ENCODE measurements at regions not wholly inside any gene's neighbourhood (a gene's known extent, or its start where the extent isn't known, plus 50 kb on each side); places are given as distances from the start of the nearest gene placed in this dataset.
A peak's percentile ranks its signal among the peaks of the same experiment; 100 is the strongest.

DNA sequence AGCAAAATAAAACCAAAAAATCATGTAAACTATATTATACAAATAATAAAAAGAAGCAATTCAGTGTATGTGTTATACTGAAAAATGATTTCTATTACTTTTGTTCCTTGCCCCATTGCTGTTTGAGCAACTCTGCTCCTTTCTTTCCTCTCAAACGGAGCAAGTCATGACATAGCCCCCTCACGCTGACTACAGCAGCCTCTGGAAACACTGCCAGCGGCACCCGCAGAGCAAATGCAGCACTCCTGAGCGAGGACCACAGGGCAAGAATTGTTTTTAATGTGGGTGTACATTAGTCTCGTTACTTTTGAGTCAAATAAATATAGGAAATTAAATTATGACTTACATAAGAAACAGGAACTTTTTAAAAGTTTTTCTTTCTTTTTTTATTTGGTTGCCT is 350.1 kb upstream of the HSF2 start:
- intact Hi-C loops (cut with DNase I), result no loop called here
- peak in 5 of 42 donors; percentile 4 to 49 (median 17) for DNase-seq

DNA sequence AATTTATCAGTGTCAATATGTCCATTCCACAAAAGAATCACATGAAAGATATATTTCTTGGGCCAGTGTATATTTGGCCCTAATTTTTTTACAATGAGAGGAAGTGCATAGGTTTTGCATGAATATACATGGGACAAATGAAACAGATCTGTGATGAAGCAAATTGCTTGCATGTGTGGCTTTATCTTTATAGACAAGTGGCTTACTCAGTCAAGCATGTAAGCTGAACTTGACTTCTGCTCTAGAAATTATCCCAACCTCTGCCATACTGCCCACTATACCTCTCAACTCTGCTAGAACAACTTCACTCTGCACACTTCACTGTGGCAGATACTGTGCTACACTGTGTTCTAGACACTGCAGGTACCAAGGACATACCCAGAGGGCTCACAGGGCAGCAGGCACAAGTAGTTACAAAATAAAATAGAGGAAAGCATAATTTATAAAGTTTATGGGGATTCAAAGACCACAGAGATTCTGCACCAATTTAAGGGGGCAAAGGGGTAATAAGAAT is 349.2 kb upstream of the HSF2 start:
- intact Hi-C loops (cut with DNase I), result no loop called here
- DNase-seq, result no peak

DNA sequence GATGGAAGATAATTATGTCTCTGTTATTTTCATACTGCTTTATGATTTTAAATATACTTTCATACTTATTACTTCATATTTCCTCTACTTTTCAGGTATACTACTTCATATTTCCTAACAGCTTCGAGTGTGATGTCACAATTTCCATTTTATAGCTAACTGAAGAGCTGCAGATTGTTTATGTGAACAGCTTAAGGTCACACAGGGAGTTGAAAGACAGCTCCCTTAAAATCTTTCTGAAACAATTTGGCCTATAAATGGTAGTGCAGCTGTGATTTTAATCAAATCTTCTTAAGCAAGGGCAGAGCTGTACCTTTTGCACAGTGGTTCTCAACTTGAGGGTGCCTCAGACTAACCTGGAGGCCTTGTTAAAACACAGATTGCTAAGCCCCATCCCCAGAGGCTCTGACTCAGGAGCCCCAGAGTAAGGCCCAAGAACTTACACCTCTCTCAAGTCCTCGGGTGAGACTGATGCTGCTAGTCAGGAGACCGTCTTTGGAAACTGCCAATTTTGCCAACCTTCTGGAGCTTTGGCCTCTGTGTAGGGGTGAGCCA is 347.0 kb upstream of the HSF2 start:
- no peak for DNase-seq
- intact Hi-C loops (cut with DNase I), result no loop called here

DNA sequence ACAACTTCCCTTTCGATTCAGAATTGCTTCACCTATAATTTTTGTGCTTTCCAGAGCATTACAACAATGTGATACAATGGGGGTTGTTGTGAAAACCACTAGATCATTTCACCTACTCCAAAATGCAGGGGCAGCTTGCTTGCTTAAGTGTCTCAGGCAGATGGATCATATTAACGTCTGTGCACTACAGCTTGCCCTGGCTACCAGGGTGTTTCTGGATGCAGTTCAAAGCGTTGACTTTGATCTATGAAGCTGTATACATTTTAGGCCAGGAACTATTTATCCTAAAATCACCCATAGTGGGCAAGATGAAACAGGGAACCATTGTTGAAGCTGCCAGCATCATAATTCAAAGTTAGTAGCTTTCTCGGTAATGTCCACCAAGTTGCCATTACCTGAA is 339.5 kb upstream of the HSF2 start:
- intact Hi-C loops (cut with DNase I), result no loop called here
- DNase-seq, result no peak

DNA sequence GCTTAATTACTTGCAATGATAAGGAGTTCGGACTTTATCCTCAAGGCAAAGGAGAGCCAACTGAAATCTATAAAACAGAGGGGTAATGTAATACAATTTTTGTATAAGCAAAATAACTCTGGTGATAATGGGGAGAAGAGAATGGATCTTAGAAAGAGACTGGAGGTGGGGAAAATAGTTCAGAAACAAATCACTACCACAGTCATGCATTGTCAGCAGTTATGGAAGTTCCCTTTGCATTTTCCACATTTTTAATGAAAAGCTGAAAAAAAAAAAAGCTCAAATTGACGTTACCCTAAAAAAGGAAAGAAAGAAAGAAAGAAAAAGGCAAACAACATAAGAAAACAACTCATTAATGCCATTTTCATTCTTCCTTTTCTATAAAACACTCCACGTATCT is 337.6 kb upstream of the HSF2 start:
- no peak for DNase-seq
- intact Hi-C loops (cut with DNase I), result no loop called here

DNA sequence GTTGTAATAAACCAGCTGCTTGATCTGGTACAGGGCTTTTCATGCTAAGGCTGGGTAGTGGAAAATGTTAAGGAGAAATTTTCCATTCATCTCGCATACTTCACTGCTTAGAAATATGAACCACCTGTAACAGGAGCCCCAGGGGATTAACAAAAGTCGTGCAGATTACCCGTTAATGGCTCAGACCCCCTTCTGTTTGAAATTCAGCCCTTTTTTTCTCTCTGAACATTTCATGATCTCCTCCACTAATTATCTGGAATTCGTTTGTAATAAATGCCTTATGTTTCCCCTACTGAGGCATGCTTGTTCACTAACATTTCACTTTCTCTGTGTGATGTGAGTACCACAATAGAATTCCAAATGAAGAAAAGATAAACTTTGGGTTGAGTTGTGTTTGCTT is 336.4 kb upstream of the HSF2 start:
- intact Hi-C loops (cut with DNase I), result no loop called here
- DNase-seq, result no peak

DNA sequence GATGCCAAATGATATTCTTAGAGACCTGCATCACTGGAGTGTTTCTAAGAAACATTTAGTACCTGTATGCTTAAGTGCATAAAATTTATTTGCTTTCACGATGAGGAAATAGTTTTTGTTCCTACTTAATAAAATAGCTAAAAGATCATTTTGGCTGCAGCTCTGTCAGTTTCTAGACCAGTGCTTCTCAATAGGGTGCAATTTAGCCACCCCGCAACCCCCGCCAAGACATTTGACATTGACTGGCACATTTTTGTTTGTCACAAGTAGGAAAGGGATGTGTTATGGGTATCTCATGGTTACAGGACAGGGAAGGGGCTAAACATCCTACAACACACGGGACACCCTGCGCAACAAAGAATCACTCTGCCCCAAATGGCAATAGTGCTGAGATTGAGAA is 335.7 kb upstream of the HSF2 start:
- peak in 6 of 42 donors; percentile 7 to 27 (median 20) for DNase-seq
- intact Hi-C loops (cut with DNase I), result no loop called here

DNA sequence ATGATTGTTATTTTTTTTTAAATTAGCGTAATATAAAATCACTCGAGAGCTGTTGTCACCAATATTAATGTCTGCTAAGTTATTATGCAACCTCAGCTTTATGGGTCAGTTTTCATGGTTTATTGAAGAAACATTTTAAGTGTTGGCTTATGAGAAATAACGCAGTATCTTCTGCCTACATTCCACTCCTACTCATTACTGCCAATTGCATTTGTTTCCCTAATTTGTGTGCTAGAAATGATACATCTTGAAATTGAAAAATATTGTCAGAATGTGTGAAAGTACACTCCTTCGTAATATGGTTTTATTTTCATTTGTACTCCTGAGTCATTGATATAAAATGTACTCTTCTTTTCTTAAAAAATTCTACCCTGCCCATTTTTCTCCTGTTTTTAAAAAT is 333.3 kb upstream of the HSF2 start:
- intact Hi-C loops (cut with DNase I), result no loop called here
- DNase-seq, result no peak

DNA sequence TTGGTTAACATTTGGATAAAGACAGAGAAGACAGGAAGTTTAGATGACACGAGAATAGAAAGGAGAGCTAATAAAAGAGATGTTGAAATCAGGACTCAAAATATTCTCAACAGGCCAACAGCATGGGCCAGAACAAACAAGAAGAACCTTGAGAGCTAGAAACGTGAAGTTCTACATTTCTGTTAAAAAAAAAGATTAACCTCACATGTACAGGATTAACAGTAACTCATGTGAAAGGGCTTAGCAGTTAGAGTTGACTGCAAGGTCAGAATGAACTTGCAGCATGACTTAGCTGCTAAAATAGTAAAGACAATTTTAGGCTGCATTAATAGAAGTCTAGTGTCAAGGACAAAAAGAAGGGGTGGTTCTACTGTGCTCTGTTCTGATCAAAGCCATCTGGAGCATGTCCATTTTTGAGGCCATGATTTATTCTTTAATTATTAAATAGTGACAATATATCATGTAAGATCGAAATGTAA is 331.1 kb upstream of the HSF2 start:
- no peak for DNase-seq
- intact Hi-C loops (cut with DNase I), result no loop called here

DNA sequence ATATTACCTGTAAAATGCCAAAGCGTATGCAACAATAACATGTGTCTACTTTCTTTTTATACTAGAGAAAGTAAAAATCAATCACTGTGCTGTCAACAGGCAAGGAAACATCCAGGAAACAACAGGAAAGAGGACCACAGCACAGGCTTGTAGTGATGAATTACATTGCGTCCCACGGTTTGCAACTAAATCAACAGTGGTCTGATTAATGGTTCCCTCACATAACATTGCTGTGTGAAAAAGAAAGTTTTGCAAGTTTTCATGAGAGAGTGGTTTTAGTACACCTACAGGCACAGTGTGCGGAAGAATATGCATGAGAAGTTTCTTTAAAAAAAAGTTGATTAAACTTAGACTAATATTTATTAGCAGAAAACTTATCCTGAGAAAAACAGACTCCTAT is 329.5 kb upstream of the HSF2 start:
- intact Hi-C loops (cut with DNase I), result no loop called here
- DNase-seq, result no peak

DNA sequence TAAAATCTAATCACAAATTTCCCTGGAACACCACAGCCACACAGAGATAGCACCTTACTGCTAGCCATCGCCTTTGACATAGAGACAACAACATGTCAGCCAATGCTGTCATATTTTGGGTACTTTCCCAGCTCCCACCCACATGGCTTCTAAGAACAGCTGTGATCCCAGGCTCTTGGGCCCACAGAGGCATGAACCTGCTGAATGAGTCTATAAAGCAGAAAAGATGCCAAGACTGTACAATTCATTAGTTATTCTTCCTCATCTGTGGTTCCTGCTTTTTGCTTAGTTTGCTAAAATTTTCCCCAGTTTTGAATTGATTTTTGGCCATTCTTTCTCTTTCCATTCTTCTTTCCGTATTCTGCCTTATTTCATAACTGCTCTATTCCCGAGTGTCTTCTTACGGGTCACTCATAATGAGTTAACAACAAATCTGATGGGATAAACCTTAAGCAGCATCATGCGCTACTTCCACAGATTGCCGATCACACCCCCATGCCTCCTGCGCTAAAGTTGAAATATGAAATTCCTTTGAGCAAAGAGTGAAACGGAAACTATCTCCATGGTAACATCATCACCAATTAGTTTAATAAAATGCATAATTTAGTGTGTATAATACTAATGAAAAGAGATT is 327.3 kb upstream of the HSF2 start:
- DNase-seq, result no peak
- intact Hi-C loops (cut with DNase I), result no loop called here

DNA sequence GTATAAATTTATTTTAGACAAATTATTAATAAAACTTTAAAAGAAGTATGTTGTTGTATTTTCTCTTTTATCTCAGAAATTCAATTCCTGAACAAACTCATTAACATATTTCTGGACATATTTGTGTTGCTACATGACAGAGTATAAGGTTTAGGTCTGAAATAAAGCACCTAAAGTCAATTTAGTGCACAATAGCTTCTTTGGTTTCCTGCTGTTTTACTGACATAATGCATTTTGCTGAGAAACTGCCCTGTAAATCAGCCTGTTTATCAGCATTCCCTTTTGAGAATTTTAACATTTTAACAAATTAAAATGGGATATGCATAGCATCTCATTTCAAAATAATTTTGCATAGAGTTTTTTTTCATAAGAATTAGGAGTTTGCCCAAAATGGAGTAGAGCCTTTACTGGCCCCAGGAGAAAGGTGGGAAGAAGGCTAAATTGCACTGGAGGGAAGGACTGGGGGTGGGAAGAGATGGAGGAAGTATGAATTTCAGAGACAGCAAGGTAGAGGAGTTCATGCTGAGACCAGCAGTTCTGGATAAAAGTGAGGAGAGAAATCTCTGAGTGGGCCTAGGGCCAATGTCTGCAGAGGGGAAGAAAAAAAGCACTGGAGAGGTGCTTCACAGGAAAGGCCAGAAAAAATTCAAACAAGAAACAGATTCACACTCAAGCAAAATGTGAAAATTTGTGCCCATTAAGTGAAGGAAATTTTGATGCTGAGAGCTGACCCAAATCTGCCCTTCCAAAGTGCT is 324.2 kb upstream of the HSF2 start:
- intact Hi-C loops (cut with DNase I), result no loop called here
- DNase-seq, result no peak

DNA sequence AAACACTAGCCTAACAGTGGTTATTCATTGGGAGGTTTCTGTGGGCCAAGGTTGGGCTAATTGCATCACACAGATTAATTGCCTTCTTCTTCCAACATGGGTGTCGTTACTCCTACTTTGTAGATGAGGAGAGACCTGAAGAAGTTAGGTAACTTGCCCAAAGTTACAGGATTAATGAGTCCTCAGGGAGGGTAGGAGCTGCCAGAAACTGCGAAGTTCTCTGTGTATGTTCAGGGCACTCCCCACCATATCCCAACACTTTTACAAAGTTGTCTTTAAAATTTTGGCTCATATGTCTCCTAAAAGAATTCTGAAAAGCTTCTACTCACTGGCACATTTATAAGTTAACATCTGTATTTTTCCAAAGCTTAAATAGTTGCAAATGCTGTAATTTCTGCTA is 323.5 kb upstream of the HSF2 start:
- no peak for DNase-seq
- intact Hi-C loops (cut with DNase I), result no loop called here

DNA sequence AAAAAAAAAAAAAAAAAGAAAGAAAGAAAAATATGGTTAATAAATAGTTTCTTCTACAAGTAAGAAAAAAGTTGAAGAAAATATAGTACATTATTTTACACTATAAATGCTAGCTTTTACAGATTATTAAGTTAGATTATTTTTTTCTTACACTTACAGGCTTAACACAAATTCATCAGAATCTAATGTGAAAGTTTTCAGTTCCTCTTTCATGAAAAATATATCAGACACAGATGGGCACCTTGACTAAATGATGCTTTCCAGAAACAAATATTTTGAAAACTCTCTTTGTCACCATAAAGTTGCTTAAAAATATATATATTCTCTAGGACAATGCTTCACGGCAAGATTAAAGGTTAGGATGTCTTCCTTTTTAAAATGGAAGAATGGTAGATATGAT is 321.8 kb upstream of the HSF2 start:
- intact Hi-C loops (cut with DNase I), result no loop called here

DNA sequence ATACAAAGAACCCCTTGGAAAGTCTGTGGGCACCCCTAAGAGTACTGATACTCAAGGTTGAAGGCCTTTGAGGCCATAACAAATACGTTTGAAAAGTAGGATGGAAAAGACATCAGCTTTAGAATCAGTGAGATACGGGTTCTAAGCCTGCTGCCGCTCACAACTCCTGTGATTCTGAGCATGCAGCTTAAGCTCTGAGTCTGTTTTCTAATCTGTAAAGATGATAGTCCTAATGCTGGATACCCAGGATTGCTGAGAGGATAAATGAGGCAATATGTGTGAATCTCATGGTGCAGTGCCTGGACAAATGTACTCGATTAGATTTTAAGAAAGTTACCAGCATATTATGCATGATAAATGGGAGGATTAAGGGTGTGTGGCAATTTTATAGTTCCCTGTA is 321.0 kb upstream of the HSF2 start:
- intact Hi-C loops (cut with DNase I), result no loop called here
- no peak for DNase-seq

More for the DNA sequence above, 321.8 kb upstream of the HSF2 start:
- DNase-seq, result no peak

DNA sequence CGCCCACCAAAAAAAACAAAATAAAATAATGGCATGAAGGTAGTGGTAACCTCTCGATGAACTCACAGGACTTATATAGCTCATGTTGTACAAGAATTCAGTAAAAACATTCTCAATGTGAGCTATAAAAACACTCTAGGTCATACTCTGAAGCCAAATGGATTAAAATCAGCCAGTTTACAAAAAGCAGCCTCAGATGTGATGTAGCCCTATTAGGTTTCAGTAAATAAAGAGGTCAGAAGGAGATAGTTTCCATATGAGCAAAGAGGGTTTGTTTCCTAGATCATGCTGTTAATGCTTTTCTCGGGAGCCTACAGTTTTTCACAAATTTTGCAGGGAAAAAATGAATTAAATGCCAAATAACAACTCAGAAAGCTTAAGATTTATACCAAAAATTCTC is 319.5 kb upstream of the HSF2 start:
- intact Hi-C loops (cut with DNase I), result no loop called here
- no peak for DNase-seq

DNA sequence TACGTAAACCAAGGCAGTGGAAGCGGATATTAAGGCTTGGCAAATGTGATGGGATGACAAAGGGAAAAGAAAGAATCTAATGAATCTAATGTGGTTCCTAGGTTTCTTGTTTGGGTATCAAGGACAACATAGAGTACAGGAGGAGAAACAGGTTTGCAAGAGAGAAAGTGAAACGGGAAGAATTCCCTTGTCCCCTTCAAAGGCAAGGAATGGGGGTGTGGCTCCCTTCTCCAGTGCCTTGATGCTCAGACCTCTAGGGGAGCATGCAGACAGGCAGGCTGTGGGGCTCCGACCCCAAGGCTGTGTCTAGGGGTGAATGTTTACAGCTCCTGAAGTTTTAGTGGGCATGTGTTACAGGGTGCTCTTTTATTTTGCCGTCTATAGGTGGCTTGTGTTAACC is 317.5 kb upstream of the HSF2 start:
- DNase-seq, result no peak
- intact Hi-C loops (cut with DNase I), result no loop called here

DNA sequence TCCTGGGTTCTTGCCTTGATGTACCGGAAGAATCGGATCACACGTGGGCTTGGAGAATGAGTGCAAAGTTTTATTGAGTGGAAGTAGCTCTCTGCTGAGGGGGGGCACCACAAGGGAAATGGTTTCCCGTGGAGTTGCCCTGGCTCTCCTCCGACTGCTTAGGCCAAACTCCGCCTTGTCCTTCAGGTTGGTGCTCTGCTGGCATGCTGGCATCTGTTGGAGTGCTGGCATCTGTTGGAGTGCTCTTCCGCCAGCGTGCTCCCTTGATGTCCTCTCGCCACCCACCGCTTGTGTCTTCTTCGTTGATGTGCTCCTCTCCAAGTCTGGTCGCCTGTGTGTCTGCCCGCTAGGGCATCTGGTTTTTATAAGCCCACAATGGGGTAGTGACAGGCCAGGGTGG is 317.1 kb upstream of the HSF2 start:
- no peak for DNase-seq
- intact Hi-C loops (cut with DNase I), result no loop called here

DNA sequence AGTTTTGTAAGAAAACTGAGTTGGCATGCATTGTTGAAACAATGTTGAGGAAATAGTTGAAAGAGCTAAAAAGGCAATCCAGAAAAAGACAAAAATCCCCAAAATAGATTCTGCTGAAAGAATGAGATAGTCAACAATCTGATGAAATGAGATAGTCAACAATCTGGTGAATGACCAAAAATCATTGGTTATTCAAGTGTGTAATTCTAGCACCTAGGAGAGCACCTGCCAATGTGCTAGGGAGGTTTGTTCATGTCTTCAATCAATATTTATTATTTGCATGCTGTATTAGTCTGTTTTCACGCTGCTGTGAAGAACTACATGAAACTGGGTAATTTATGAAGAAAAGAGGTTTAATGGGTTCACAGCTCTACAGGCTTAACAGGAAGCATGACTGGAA is 307.1 kb upstream of the HSF2 start:
- intact Hi-C loops (cut with DNase I), result no loop called here
- no peak for DNase-seq

DNA sequence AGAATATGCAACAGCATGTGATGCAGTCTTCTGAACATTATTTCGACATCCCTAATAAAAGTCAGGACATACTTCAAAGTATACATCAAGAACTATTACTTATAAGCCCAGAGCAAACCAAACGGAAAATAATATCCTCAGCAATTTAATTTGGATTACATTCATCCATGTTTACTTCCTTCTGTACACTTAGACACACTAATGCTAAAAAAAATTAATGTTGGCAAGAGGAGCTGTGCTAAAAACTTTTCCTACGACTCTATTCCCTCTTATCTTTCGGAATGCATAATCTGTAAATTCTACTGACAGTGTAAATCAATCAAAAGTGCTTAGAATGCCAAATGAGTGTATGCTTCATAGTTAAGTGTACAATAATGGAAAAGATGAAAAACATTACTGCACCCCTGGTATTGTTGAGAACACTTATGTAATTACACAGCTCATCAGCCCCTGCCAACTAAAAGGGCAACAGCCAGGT is 301.2 kb upstream of the HSF2 start:
- intact Hi-C loops (cut with DNase I), result no loop called here
- DNase-seq, result no peak

DNA sequence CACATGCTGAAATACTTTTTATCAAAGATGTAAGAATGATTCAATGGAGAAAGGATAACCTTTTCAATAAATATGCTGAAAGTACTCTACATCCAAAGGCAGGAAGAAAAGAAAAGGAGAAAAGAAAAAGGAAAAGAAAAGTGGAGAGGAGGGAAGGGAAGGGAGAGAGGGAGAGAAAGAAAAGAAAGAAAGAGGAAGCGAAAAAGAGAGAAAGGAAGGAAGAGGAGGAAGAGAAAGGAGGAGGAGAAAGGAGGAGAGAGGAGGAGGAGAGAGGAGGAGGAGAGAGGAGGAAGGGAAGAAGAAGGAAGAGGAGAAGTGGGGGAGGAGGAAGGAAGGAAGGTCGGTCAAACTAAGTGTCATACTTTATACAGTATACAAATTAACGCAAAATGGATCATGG is 297.4 kb upstream of the HSF2 start:
- intact Hi-C loops (cut with DNase I), result no loop called here
- DNase-seq, result no peak

Data from head of caudate nucleus (tissue), 42 donors.